HepG2 (cell line): ENCODE measurements at regions not wholly inside any gene's neighbourhood (a gene's known extent, or its start where the extent isn't known, plus 50 kb on each side); places are given as distances from the start of the nearest gene placed in this dataset.

Source experiments
- ATAC-seq: fragments of 200-7000 bp; cut with Tn5 transposase; 3 replicates; pipeline ENCODE4 v1.9.1; 2020; ENCODE audit warnings: mild to moderate bottlenecking, moderate library complexity
- BruUV-seq: library from RNA; stranded (reverse); fragments of 400-500 nt; replicated peaks from 2 replicates; lab custom pipeline; 2021; lab: Mats Ljungman, UMichigan
- CTCF ChIA-PET: fragments of 300-600 bp; formaldehyde crosslinking; extraction: SDS; loops from one replicate; lab custom pipeline; 2021; ENCODE audit warnings: low total read pairs, inconsistent platforms, low intra/inter-chr PET ratio; lab: Yijun Ruan, JAX
- POLR2A ChIA-PET: fragments of 350-600 bp; sonication (Branson Sonifier 250); formaldehyde crosslinking; loops from one replicate; lab custom pipeline; 2020; ENCODE audit warnings: antibody characterized with exemption, inconsistent platforms; lab: Yijun Ruan, JAX
- DNase-seq: peaks from one replicate; pipeline ENCODE4 v3.0.0-alpha.2; 2015; ENCODE audit warnings: low spot score
- FAIRE-seq: peaks from 3 replicates; lab custom pipeline; 2011; peaks lifted over from hg19 to GRCh38; lab: Jason Lieb, UNC
- H2AFZ ChIP-seq: one replicate; pipeline ENCODE4 v1.6.1; 2011; ENCODE audit warnings: low read length, inconsistent platforms
- H3K27ac ChIP-seq: fragments of 300-600 bp; 3 replicates; pipeline ENCODE4 v1.8.0; 2011; ENCODE audit warnings: mixed run types, mild to moderate bottlenecking, mixed read lengths, low read length, inconsistent platforms; ENCODE audit not compliant: insufficient read depth; ENCODE audit errors: extremely low read length
- H3K27me3 ChIP-seq, 2 experiments: fragments of 200-600 bp in 1 of 2; 2 replicates in 1 of 2; 3 replicates in 1 of 2; pipeline versions ENCODE4 v1.6.0 to v1.8.0; 2011; ENCODE audit warnings: low read length in 2 of 2, mild to moderate bottlenecking in 2 of 2, moderate library complexity in 2 of 2, inconsistent platforms in 1 of 2; ENCODE audit not compliant: insufficient read depth in 2 of 2, control insufficient read depth in 1 of 2
- H3K36me3 ChIP-seq, 2 experiments: fragments of 200-600 bp in 1 of 2; replicated peaks in 1 of 2; 2 replicates in 1 of 2; 3 replicates in 1 of 2; pipeline versions ENCODE4 v1.5.1 to v1.8.0; 2011; ENCODE audit warnings: low read length in 2 of 2, inconsistent platforms in 1 of 2; ENCODE audit not compliant: insufficient read depth in 2 of 2, control insufficient read depth in 1 of 2
- H3K4me1 ChIP-seq: 2 replicates; pipeline ENCODE4 v1.5.1; 2012; ENCODE audit warnings: low read length, inconsistent platforms; ENCODE audit not compliant: insufficient read depth
- H3K4me2 ChIP-seq: 2 replicates; pipeline ENCODE4 v1.6.0; 2011; ENCODE audit warnings: low read depth, low read length, inconsistent platforms
- H3K4me3 ChIP-seq, 3 experiments: fragments of 200-600 bp in 1 of 3; sonication (generic), shearing (Covaris generic) in 1 of 3; replicated peaks in 1 of 3; 2 replicates each; pipeline ENCODE4 v1.5.1; 2011 to 2016; ENCODE audit warnings: low read length in 3 of 3, inconsistent platforms in 2 of 3, low read depth in 2 of 3, mild to moderate bottlenecking in 2 of 3, control low read depth in 1 of 3, mixed read lengths in 1 of 3; ENCODE audit not compliant: insufficient read depth in 1 of 3
- H3K79me2 ChIP-seq: one replicate; pipeline ENCODE4 v1.6.1; 2011; ENCODE audit warnings: low read length, inconsistent platforms; ENCODE audit not compliant: insufficient read depth
- H3K9ac ChIP-seq: 2 replicates; pipeline ENCODE4 v1.6.0; 2011; ENCODE audit warnings: mild to moderate bottlenecking, low read depth, low read length, inconsistent platforms; ENCODE audit not compliant: insufficient read depth
- H3K9me3 ChIP-seq: 2 replicates; pipeline ENCODE4 v1.5.1; 2012; ENCODE audit warnings: mild to moderate bottlenecking, low read length
- H4K20me1 ChIP-seq: 2 replicates; pipeline ENCODE4 v1.6.0; 2011; ENCODE audit warnings: inconsistent platforms, mild to moderate bottlenecking, low read length, moderate library complexity; ENCODE audit not compliant: insufficient read depth
- ATF3 ChIP-seq: sonication (generic); formaldehyde crosslinking; IDR thresholded peaks from 2 replicates; pipeline ENCODE4 v1.4.0; 2020; ENCODE audit warnings: missing genetic modification reagents
- ATF7-NPFF ChIP-seq: sonication (generic); formaldehyde crosslinking; IDR thresholded peaks from 2 replicates; pipeline ENCODE4 v1.8.1; 2023; ENCODE audit warnings: mild to moderate bottlenecking, low read depth, missing genetic modification reagents, moderate library complexity
- FOSL2 ChIP-seq: sonication (generic); formaldehyde crosslinking; IDR thresholded peaks from 2 replicates; pipeline ENCODE4 v1.4.0; 2020; ENCODE audit warnings: missing genetic modification reagents
- KDM3A ChIP-seq: IDR thresholded peaks from 2 replicates; pipeline ENCODE4 v1.6.1; 2018; ENCODE audit warnings: low read depth, missing compliant biosample characterization
- ZNF644 ChIP-seq: IDR thresholded peaks from 2 replicates; pipeline ENCODE4 v1.6.1; 2016; ENCODE audit warnings: low read depth
- WGBS: methylation state at CpG from one replicate; pipeline ENCODE4 v1.1.6; 2017; ENCODE audit warnings: low lambda C conversion rate; 5-methylcytosine and 5-hydroxymethylcytosine counted together
- in situ Hi-C: cut with HindIII; loops from 2 replicates; pipeline ENCODE4 v1.10.0; 2017; ENCODE audit warnings: low pct_unique_long_range_greater_than_20kb; ENCODE audit not compliant: extremely low pct_ligation_motif_present
- intact Hi-C: fragments of 100-400 bp; cut with micrococcal nuclease; formaldehyde crosslinking; loops from one replicate; pipeline ENCODE4 v1.10.0; 2022; ENCODE audit not compliant: unreplicated experiment
- TF ChIP-seq, protein P1 (sequence below): sonication (generic); formaldehyde crosslinking; IDR thresholded peaks from 2 replicates; pipeline ENCODE4 v1.5.0; 2020; ENCODE audit warnings: mild to moderate bottlenecking, missing genetic modification reagents
- TF ChIP-seq, protein P2 (sequence below), 2 experiments: fragments of 450-650 bp in 1 of 2; sonication (generic) in 1 of 2; formaldehyde crosslinking; IDR thresholded peaks; 2 replicates each; pipeline versions ENCODE4 v1.5.0 to v1.8.0; 2020 to 2022; ENCODE audit warnings: mild to moderate bottlenecking in 1 of 2, missing genetic modification reagents in 1 of 2
- TF ChIP-seq, protein P3 (sequence below), 2 experiments: sonication (generic) in 1 of 2; formaldehyde crosslinking in 1 of 2; IDR thresholded peaks; 2 replicates each; pipeline versions ENCODE4 v1.4.0 to v1.6.1; 2018 to 2020; ENCODE audit warnings: missing genetic modification reagents in 2 of 2, borderline replicate concordance in 1 of 2, low read depth in 1 of 2, mild to moderate bottlenecking in 1 of 2, missing biosample characterization in 1 of 2

GRCh38 chr4:55768291-55768690 lies 51.3 kb upstream of the EXOC1L start:
- Histone ChIP-seq H3K79me2 (no peaks in the 10 kb centered on the region), H3K4me3 (no peak overlapping the region), H3K27ac (no peak overlapping the region), H3K36me3 (no peaks in the 10 kb centered on the region), H4K20me1 (no peaks in the 10 kb centered on the region), H3K9me3 (no peaks in the 10 kb centered on the region), H3K27me3 (no peaks in the 10 kb centered on the region), H3K9ac (no peak overlapping the region), H2AFZ (no peak overlapping the region), H3K4me2 (no peak overlapping the region), H3K4me1 (no peaks in the 10 kb centered on the region)
- peak; percentile 86 for TF ChIP-seq FOSL2 (CRISPR knock-in tag)
- TF ChIP-seq, protein P1, sequence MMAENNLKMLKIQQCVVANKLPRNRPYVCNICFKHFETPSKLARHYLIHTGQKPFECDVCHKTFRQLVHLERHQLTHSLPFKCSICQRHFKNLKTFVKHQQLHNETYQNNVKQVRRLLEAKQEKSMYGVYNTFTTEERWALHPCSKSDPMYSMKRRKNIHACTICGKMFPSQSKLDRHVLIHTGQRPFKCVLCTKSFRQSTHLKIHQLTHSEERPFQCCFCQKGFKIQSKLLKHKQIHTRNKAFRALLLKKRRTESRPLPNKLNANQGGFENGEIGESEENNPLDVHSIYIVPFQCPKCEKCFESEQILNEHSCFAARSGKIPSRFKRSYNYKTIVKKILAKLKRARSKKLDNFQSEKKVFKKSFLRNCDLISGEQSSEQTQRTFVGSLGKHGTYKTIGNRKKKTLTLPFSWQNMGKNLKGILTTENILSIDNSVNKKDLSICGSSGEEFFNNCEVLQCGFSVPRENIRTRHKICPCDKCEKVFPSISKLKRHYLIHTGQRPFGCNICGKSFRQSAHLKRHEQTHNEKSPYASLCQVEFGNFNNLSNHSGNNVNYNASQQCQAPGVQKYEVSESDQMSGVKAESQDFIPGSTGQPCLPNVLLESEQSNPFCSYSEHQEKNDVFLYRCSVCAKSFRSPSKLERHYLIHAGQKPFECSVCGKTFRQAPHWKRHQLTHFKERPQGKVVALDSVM (CRISPR knock-in tag) = no peak
- TF ChIP-seq, protein P2, sequence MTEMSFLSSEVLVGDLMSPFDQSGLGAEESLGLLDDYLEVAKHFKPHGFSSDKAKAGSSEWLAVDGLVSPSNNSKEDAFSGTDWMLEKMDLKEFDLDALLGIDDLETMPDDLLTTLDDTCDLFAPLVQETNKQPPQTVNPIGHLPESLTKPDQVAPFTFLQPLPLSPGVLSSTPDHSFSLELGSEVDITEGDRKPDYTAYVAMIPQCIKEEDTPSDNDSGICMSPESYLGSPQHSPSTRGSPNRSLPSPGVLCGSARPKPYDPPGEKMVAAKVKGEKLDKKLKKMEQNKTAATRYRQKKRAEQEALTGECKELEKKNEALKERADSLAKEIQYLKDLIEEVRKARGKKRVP (CRISPR knock-in tag; IDR thresholded peaks at IDR 0.05) = peak in 1 of 2 experiments; percentile 67; a peak in 2 of 4 replicates
- 0 out of 2 replicates have a peak, but pooled peaks have one; percentile 46 for TF ChIP-seq ZNF644 (CRISPR knock-in tag)
- TF ChIP-seq ATF7-NPFF (CRISPR knock-in tag) = no peak
- TF ChIP-seq, protein P3, sequence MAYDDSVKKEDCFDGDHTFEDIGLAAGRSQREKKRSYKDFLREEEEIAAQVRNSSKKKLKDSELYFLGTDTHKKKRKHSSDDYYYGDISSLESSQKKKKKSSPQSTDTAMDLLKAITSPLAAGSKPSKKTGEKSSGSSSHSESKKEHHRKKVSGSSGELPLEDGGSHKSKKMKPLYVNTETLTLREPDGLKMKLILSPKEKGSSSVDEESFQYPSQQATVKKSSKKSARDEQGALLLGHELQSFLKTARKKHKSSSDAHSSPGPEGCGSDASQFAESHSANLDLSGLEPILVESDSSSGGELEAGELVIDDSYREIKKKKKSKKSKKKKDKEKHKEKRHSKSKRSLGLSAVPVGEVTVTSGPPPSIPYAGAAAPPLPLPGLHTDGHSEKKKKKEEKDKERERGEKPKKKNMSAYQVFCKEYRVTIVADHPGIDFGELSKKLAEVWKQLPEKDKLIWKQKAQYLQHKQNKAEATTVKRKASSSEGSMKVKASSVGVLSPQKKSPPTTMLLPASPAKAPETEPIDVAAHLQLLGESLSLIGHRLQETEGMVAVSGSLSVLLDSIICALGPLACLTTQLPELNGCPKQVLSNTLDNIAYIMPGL (CRISPR knock-in tag; IDR thresholded peaks at IDR 0.05; ENCODE audit: borderline replicate concordance in 1 of 2, low read depth in 1 of 2) = no peak
- TF ChIP-seq KDM3A (CRISPR knock-in tag) = no peak
- TF ChIP-seq ATF3 = peak; percentile 41; the same call in 1 of the 2 replicates
- FAIRE-seq (no peak), DNase-seq (peak; percentile 20), ATAC-seq (no peak)
- ChIA-PET CTCF (no interaction called here), POLR2A (no interaction called here)
- intact Hi-C loops (no loop called here), in situ Hi-C loops (no loop called here)
- WGBS = 0% methylated on average over 3 of the region's 3 CpGs
- no TSS peak for BruUV-seq
